Right lung (tissue), 2 donors: ENCODE measurements at regions not wholly inside any gene's neighbourhood (a gene's known extent, or its start where the extent isn't known, plus 50 kb on each side); places are given as distances from the start of the nearest gene placed in this dataset.
"Not testable (repeated sequence)": the region's sequence is repeated elsewhere in the genome, so short reads cannot be mapped to it uniquely, and the experiment has no call there.

Source experiments
- DNase-seq, 2 donors: peaks; one replicate each; pipeline ENCODE4 v3.0.0-alpha.2; 2013

DNA sequence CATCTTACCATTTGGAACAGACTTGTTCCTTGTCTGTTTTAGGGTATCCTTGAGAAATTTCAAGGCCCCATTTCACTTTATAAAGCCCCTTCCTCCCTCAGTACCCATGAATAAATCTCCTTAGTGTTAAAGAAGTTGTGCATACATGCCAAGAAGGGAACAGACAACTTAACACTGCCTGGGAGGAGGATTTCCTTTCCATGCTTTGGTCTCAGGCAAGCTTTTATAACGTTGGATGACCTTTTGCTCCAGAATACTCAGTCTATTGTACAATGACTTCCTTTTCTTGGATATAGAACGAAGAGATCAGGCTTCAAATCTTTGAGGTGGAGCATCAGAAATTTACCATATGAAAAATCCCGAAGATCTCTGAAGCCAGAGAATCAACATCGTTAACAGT lies 551.4 kb downstream of the PRKD1 start:
- DNase-seq: no peak

DNA sequence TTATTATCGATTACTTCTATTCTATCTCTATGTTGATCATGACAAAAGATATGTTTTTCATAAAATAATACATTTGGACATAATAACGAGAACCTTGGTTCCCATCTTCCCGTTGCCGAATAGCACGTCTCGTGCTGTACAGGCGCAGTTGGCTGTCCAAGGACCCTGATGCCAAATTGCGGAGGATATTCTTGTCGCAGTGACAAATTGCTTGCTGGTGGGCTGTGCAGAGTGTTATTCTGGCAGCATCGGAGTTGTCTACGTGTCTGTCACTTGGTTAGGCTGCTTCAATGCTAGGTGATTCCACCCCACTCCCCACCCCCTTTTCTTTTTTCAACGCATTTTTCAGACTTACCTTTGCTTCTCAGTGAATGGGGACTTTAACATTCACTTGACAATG lies 546.8 kb downstream of the PRKD1 start:
- no peak for DNase-seq

DNA sequence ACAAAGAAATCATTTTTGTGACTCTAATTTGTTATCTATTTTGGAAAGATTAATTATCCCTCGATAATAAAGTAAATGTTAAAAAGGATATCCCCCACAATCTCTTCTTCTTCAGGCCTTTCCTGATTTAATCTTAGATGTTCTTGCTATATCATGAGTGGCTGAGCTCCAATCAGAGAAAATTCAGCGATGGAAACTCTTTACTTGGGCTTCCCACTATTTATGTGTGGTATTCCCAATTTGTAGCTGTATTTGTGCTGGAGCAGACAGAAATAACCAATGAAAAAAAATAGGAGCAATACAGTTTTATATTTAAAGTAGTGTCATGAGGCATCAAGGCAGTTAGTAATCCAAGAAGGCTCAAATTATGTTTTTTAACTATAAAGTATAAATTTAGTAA lies 539.1 kb downstream of the PRKD1 start:
- DNase-seq: no peak

DNA sequence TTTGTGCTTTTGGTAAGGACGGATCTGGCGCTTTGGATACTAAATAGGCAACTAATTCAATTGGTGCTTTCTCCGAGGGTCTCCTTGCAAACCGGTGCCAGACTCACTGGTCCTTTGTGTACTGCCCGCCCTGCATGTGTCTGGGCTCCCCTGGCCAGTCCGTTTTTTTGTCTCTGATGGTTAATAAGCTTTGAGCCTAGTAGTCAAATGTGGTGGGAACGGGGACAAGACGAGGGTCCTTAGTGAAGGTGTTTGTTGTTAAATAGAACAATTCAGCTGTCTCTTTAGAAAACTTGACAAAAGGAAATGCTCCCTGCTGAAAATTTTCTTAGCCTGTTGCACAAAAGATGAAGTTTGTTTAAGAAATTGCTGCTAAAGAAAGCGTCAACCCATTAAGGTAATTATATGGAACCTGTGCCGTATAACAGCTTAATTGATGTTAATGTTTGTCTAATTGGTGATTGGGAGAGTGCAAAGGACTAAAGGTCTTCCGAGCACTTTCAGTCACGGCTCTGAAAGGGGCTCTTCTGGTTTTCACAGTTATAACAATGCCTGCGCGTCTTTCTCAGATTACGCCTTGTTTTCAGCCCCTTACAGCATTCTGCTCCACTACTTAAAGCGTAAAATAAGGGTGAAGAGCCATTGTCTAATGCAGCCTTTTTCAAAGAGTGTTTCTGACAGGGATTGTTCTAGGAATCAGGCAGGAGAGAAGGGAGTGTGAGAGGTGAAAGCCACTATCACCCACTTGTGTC lies 537.4 kb downstream of the PRKD1 start:
- no peak for DNase-seq

DNA sequence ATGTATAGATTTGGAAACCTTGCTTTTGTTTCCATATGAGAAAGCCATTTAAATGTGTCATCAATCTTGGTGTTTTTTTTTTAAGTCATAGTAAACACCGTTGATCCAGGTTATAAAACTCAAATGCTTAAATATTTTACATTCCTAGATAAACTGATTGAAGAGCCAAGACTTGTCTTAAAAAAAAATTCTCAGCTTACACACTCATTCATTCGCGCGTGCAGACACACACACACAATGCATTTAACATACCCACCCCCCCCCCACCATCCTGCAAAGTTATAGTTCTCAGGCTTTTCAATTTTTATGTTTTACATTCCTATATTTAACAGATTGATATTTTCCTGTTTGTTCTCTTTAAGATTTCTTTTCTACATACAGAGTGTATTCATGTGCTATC lies 536.4 kb downstream of the PRKD1 start:
- DNase-seq: no peak

DNA sequence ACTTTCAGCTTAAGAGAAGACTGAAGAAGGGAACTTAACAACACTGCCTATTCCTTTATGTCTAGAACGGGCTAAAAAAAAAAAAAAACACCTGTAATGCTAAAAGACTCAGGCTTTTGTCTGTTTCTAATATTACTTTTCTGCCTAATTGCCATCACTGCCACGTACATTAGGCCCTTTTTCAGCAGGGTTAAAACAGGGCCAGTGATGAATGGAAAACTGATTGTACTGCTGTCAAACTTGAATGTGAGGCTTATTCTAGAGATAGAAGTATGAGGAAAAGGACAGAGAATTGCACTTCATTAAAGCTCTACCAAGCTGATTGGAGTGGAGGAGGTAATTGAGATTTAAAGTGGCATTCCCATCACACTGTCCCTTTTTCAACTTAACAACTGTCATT lies 535.8 kb downstream of the PRKD1 start:
- no peak for DNase-seq

DNA sequence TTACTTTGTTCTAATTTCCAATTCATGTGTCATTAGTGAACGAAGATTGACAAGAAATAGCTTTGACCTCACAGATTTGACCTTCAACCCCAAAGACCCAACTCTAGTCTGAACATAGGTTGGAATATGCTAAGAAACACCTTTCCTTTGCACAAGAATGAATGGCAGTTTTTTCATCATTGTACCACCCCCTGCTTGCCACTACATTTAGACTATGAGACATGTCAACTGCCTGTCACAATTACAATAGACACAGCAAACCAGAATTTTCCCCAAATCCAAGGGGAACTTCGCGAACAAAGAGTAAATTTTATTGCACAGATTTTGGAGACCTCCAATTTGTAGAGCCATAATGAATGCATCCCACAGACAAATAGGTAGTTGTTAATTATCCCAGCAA lies 535.4 kb downstream of the PRKD1 start:
- no peak for DNase-seq

DNA sequence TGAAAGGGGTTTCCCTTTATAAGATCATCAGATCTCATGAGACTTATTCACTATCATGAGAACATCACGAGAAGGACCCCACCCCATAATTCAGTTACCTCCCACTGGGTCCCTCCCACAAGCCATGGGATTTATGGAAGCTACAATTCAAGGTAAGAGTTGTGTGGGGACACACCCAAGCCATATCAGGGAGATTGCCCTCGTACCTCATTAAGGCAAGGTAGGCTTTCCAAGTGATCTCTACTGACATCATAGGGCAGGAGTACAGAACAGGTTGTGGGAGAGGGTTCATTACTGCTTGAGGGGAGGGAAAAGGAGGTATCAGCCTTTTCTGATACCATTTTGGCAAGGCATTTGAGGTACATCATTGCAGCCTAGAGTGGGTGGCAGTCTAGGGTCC lies 524.6 kb downstream of the PRKD1 start:
- DNase-seq: no peak

DNA sequence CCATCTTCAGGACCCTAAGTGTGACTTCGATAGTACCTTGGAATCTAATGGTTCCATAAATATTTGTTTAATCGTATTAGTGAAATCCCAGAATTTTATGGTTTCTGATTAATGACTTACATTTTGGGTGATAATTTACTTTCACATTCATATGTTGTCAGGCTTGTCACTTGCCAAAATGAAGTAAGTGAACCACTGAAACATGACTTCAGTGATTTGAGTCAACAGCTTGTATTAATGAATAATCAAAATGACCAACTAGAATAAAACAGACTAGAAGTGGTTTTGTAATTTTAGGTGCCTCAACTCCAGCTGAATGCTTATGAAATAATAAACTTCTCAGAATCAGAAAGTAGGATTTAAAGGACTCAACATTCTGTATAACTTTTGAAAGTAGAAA lies 517.1 kb downstream of the PRKD1 start:
- no peak for DNase-seq

DNA sequence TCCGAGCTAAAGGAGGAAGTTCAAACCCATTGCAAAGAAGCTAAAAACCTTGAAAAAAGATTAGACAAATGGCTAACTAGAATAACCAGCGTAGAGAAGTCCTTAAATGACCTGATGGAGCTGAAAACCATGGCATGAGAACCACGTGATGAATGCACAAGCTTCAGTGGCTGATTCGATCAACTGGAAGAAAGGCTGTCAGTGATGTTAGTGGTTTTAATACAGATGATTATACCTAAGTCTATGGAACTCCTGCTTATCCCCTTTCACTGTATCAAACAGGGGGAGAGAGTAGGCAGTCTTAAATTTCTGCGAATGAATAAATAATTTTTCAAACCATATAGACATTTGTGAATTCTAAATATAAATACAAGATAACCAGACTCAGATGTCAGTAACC lies 512.7 kb downstream of the PRKD1 start:
- not testable (repeated sequence) for DNase-seq

DNA sequence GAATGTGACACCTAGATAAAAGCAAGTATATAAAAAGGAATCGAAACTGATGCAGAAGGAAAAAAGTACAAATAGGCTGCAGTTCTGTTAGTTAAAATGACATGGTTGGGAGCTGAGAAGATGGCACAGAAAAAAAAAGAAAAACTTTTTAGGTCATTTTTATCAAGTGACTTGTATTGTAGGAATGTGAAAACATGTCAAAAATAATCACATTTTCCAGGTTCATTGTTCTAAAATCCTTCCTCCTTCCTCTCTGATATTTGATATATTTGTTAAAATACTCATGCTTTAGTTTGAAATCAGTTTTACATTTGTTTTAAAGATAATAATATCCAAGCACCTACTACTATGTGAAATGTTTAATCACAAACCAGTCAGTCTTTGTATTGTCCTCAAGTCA lies 507.9 kb downstream of the PRKD1 start:
- no peak for DNase-seq

DNA sequence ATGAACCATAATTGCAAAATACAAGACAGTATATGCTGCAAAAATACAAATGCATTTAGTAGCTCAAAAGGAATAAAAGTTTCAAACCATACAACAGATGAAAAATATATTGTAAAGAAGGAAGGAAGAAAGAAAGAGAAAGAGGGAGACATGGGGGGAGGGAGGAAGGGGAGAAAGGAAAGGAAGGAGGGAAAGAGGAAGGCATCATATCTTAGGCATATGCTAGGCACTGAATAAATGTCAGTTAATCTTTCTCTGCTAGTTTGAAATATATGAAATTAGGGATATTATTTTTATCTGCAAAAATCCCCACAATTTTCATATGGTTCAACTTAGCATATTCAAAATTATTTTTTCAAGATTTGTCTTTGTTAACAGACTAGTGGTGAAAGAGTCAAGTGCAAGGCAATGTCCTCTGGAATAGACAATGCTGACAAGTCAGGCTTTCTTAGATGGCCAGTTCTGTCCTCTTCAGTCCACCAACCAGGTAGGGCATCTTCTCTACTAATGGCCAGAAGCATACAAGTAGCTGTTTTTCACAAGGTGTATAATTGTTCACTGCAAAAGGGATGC lies 506.4 kb downstream of the PRKD1 start:
- no peak for DNase-seq

DNA sequence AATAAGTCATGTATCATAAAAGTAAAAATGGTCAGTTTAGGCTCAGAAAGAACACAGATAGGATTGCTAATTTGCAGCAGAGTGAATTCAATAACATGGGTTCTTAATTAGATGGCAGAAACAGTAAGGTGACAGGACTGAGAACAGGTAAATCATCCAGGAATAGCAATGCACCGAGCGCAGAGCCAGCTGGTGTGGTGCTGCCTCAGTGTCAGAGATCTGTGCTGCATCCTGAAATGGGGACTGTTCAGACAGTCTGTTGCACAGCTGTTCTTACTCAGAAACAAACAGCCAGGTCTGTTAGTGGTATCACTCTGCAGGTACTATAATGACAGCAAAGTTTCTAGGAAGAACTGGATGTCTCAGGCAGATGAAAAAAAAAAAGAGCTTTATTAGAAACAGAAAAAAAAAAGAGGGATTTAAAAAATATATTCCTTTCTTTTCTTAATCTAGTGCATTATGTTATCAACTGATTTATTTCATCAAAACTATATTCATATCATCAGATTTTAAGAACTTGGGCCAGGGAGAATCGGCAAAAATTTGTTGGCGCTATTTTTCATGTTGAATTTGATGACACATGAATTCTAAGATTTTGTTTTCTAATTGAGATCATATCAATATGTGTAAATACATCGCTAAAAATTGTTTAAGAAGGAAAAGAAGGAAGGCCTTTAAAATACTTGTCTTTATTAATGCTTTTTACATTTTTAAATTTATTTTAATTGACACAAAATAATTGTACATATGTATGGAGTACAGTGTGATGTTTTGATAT lies 501.8 kb downstream of the PRKD1 start:
- DNase-seq: no peak

DNA sequence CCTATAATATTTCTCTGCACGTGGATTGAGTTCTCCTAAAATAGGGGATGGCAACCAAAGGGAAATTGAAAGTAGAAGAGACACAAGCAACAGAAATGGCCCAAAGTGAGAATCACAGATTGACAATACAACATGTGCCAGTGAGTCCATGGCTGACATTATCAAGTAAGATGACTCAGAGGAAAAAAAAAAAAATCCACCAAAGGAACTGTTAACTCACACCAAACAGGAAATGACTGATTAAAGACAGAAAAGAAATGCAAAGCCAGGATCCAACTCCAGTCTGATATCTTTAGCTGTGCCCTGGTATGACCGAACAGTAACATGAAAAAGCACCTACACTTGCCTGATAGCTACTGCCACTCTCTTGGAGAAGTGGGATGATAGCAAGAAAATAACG lies 485.0 kb downstream of the PRKD1 start:
- no peak for DNase-seq

DNA sequence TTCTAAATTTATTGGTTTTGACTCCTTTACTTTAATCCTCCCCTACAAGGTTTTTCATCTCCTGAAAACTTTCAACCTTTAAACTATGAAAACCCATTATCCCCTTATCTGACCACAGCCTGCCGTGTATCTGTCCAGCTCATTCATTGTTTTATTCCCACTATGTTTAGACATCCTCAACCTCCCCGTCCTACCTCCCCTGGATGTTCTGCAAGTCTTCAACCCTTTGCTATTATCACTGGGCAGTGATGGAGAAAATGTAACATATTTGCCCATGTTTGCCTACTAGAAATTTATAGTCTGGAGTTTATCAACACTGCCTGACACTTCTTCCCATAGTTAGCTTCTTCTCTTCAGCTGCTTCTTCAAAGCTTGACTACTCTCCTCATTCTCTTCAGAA lies 483.4 kb downstream of the PRKD1 start:
- no peak for DNase-seq

DNA sequence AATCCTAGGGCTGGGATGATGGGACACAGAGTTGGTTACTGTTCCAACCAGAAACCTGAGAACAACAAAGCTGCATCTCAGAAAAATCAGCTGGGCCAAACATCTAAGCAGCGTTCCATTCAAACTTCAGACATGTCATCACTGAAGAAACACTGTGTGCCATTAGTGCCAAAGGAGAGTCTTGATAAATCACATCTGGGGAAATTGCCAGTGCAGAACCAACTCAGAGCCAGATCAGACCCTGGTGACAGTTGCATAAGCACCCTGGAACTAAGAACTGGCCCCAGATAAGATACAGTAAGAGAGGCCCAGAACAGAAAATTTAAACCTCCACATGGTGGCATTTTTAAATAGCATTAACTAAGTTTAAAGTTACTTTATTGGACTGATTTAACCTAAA lies 482.8 kb downstream of the PRKD1 start:
- DNase-seq: no peak

DNA sequence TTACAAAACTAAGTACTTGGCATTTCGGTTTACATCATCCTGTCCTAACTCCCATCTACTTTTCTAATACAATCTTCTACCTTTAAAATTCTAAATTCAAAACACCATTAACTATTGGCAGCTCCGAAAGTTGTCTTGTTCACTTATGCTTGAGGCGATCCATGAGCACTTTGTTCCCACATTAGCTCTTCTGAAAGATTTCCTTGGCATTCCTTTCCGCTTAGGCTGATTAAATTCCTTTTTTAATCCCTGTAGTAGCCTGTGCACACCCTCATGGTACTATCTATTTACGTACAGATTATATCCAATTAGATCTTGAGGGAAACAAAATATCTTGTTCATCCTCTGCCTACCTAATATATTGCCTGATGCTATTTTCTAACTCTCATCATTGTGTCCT lies 480.7 kb downstream of the PRKD1 start:
- no peak for DNase-seq

DNA sequence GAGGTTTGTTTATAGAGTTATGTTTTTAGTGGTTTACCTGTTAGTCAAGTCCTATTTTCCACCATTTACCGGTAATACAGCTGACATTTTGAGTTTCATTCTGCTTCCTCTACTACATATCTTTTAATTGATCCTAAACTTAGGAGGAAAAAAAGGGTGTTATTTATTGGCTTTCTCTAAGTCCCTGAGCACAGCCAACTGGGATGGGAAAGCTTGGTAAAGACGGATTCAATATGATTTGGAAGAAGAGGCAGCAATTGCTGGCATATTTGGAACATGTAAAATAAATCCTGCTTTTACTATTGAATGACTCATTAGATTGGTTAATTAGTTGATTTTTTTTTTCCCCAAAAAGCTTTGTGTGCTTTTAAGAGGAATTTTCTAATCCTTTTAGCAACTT lies 475.7 kb downstream of the PRKD1 start:
- DNase-seq: no peak

DNA sequence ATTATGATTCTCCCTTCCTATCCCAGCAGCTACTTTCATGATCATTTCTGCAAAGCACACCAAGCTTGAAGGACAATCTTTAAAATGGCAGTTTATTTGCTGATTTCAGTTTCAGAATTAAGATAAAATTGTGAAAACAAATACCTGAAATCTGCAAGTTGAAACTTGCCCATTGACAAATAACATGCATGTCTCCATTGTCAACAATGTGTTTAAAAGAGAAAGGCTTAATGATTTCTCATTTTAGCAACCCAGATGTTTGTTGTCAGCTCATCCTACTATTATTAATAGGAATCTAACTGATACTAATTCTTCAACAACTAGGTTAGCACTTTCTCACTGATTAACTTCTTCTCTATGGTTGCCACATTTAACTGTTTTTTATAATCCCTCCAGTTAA lies 474.6 kb downstream of the PRKD1 start:
- no peak for DNase-seq

DNA sequence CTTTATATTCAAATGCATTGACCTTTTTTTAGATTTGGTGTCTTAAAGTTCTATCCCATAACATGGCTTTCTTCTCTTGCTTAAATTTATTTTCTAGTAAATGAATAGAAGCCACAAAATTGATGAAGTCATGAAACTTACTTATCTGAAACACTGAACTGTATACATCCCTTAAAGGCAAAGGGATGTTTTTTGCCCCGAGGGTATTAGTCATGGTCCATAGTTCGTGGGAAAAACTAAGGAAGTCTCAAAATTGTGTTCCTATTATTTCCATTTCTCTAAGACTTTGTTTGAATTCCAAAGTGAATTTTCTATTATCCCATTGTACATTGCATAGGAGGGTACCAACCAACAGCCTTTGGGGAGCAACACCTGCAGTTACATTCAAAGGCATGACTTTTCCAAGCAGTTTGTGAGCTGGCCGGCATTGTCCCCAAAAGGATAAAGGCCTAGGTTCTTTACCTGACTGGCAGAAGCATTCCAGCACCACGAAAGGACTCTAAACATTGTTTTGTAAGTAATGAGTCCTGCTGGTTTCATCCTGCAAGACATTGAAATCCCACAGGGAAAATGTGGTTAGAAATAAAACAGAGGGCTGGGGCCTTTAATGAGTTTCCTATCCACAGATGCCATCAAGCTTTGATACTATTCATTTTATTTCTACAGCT lies 473.5 kb downstream of the PRKD1 start:
- no peak for DNase-seq

DNA sequence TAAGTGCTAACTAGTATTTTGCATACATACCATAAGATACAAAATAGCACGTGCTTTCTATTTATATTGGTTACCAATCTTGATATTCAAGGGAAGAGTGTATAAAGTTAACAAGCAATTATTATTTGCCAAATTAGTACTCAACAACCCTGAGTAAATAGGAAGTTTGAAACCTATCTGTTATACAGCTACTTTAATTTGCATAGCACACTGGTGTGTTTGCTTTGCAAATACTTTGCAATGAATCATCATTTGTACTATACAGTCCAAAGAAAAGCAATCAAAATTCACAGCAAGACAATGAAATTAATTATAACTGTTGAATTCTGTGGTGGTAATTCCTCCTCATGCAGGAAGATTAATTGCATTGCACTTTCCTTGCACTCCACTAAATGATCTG lies 469.1 kb downstream of the PRKD1 start:
- DNase-seq: no peak

DNA sequence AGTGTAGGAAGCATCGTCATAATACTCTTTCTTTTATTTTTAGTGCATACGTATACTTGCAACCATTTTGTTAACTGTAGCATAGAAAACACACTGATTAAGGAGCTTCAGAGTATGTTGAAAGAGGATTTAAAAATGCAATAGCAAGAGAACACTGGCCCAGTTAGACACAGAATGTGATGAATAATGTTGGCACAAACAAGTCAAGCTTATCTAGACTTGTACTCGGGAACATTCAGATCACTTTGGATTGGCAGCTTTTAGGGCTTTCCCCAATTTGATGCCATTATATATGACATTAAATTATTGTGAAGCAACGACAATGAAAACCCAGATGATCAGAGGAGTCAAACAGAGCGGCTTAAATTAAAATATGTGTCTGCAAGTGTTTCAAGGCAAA lies 468.1 kb downstream of the PRKD1 start:
- no peak for DNase-seq
